HG03135 (cell line): ENCODE measurements at regions not wholly inside any gene's neighbourhood (a gene's known extent, or its start where the extent isn't known, plus 50 kb on each side); places are given as distances from the start of the nearest gene placed in this dataset.

Source experiments
- ATAC-seq: cut with Tn5 transposase; IDR thresholded peaks from one replicate; pipeline ENCODE4 v1.9.1; 2021; ENCODE audit warnings: mild to moderate bottlenecking, moderate library complexity; ENCODE audit not compliant: unreplicated experiment

DNA sequence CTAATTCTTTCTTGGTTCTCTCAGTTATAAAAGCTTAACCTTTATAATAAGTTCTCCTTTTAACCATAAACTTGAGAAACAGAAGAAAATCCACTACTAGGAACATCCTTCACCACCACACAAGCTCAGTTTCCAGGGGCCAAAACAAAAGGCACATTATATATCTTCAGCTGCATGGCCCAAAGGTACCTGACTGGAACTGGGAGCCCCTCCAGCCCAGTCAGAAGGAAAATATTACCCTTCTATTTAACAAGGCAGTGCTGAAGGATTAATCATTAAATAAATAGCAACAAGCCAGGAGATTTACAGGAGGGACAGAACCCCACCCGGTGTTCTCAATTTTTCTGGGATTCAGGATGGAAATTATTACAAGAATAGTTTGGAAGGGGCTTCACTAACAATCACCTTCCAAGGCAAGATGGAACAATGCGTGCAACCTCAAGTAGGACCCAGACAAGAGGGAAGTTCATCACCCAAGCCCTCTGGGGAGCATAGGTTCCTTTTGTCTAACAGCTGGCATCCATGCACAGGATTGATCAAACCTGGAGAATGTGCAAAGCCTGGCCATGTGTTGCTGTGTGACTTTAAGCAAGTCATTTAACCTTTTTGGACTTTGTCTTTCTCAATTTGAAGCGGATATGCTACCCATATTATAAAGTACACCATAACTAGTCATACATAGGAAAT lies 159.6 kb upstream of the SETBP1 start:
- ATAC-seq, result no peak

DNA sequence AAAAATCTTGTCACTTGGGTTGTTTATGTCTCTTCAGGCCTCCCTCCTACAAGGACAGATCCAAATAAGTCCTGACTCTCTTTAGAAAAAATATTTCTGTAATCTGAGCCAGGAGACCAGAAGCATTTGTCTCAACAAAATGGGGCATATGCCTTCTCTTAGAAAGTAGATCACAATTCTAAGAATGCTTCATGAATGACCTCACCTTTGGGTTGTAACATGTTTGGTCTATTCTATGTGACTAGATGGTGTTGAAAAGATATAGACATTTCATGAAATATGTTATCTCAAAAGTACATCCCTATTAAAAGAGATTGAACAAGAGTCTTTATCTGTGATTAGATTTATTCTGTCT lies 159.0 kb upstream of the SETBP1 start:
- no peak for ATAC-seq

DNA sequence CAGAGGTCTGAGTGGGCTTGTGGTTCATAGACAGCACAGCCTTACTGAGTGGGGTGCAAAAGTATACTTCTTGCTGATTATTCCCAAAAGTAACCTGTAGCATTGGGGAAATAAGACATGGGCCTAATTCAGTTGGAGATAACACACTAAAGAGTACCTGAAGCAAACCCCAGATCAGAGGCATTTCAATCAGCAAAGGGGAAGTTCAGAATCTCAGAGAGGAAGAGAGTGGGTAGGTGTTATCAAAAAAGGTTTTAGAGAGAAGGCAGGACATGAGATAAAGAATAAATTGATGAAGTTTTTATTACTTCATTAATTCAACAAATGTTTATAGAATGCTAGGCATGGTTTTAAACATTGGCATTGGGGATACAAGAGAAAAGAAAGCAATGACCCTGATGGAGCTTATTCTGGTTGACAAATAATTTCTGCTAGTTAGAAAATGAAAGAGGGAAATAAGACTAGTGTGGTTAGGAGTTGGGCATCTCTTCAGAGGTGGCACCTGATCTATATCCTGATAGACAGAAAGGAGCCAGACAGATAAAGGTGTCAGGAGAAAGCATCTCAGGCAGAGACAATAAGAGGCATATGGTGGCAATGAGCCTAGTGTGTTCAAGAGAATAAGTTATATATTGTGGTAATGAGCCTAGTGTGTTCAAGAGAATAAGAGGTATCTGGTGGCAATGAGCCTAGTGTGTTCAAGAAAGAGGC lies 153.8 kb upstream of the SETBP1 start:
- no peak for ATAC-seq

DNA sequence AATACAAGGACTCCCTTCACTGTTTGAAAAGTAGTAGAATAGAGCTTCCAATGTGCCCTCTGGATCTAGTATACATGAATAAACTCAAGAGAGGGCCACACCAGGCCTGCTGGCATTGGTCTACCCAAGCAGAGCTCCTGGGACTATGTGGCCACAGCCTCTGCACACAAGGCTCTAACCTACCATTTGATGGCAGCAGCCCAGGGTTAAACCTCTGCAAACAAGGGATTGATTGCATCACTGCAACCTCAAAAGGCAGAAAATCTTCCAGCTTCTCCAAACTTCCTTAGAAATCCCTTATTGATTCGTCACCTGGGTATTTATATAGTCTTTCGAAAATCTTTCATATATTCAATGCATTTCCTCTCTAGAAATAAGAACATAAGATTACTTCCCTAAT lies 147.6 kb upstream of the SETBP1 start:
- no peak for ATAC-seq

DNA sequence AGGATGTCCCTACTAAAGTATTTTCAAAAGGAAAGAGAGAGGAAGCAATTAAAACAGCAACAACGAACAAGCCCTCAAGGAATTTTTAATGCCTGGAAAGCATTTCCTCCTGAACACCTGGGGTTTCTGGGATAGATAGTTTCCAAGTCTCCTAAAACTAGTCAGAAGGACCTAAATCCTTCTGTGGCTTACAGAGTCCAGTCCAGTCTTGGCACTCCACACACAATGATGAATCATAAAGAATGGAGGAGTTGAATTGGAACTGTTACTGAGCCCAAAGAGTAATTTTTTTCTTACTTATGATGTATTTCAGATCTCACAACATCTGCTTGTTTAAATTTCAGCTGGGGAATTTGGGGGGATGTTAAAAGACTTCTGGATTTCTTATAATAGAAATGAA lies 144.6 kb upstream of the SETBP1 start:
- no peak for ATAC-seq

DNA sequence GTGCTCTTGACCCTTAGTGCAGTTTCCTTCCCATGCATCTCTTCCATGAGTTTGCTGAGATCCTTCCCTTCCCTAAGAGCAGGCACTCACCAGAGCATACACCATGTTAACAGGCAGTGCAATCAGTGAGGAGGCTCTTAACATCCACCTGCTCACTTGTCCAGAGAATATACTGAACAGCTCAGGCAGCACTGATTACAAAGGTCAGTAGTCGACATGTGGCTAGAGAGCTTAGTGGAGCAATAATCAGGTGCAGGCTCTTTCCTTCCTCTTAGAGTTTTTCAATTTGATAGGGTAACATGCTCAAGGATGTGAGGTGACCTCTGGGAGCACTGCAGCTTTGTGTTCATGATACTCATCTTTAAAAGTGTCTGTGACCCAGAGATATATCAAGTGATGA lies 144.1 kb upstream of the SETBP1 start:
- no peak for ATAC-seq

DNA sequence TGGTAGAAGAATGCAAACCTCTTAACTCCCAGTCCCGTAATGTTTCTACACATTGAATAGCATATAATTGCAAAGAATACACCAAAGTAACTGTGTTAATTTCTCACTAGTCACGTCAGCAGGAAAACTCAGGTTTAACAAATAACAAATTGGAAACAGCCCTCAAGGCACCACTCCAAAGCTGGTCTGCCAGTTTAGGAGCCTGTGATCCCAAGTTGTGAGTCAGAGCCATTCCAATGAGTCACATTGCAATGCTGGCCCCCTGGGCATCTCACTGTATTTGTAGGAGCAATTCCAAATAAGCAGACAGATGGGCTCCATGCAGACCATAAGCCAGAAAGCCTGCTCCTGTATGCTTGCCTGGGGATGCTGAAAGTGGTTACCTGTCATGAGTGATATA lies 143.2 kb upstream of the SETBP1 start:
- no peak for ATAC-seq

DNA sequence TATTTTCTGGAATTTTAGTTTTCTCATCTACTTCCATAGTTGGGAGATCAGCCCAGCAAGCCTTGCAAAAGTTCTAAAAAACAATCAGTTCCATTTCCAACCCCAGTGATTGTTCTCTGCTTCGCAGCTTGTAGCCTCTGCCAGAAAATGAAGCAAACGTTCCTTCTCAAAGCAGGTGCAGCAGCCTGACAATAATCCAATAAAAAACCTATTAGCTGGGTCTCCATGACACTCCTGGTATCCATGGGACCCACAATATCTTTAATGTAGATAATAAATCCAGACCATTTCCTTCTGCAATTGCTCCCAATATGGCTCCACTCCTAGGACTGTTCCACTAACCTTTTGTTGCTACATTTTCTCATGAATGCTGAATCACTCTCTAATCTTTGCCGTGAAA lies 140.8 kb upstream of the SETBP1 start:
- ATAC-seq, result no peak

DNA sequence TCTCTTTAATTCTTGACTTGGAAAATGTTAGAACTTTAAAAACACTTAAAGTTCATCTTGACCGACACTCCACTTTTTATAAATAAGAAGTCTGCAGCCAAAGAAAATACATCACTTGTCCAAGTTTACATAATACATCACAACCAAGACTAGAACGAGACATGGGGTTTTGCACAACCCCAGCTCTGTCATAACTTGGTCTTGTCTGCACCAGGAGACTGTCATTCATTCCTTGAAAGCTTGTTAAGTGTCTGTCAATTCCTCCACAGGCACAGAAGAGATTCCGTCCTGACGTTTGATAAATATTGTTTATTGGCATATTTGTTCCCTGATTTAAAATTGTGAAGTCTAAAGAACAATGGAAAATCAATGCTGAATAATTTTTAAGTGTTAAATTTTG lies 139.5 kb upstream of the SETBP1 start:
- no peak for ATAC-seq

DNA sequence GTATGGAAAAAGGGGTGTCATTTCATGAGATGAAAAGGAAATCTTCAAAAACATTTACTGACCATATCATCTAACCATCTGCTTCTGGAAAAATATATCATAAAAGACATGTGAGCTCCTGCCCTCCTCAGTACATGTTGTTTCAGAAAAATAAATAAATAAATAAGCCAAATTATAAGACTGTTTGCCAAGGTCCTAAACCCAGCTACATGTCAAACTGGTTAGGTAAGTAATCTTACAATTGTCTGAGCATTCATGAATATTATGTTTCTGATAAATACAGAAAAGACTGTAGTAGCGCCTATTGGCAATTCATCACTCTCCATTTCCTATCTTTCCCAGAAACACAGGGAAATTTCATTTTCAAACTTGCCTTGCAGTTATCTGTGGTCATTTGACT lies 138.9 kb upstream of the SETBP1 start:
- no peak for ATAC-seq

DNA sequence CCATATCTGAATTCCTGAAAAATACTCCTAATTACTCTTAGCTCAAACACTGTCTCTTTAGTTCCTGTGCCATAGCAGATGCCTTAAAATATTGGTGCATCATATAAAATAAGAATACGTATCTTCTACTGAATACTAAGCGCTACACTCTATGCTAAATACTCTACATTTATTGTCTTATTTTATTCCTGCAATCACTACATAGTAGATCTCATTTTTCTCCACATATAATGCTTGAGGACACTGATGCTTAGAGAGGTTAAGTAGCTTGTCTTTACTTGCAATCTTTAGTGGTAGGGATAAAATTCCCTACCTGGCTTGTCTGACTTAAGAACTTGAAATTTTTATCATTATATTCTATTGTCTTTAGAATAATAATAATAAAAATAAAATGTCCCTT lies 137.3 kb upstream of the SETBP1 start:
- ATAC-seq, result no peak

DNA sequence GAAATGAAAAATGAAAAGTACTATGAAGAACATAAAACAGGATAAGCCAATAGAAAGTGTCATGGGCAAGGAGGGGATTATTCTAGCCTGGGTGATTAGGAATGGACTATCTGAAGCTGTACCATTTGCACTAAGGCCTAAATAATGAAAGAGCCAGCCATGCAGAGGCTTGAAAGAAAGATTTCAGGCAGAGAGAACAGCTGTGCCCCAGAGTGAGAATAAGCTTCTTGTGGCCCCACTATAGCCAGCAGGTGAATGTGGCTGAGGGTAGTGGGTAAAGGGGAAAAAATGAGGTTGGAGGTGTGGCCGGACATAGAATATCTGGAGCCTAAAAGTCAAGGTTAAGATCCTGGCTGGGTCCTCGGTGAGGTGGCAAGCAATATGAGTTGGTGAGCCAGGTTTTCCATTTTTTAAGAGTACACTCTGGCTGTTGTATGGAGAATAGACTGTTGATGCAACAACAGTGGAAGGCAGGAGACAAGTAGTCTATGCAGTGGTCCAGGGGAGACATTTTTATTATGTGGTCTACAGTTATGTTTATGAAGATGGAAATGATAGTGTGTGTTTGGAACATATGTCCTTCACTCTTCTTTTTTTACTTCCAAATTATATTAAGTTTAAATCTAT lies 135.2 kb upstream of the SETBP1 start:
- ATAC-seq, result no peak

DNA sequence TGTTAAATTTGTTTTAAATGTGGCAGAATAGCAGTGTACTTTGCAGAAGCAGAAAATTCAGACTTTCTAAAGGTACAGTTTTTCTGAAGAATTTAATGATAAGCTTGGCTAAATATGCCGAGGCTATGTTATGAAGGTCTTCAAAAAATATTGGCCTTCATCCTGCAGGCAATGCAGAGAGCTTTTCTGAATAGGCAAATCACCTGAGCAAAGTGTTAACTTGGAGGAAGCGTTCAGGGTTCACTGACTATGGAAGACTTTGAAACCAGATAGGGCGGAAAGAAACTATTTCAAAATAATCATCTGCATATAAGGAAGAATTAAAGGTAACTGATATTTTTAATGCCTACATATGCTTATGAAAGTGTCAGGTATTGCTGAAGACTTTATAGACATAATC lies 133.7 kb upstream of the SETBP1 start:
- no peak for ATAC-seq

DNA sequence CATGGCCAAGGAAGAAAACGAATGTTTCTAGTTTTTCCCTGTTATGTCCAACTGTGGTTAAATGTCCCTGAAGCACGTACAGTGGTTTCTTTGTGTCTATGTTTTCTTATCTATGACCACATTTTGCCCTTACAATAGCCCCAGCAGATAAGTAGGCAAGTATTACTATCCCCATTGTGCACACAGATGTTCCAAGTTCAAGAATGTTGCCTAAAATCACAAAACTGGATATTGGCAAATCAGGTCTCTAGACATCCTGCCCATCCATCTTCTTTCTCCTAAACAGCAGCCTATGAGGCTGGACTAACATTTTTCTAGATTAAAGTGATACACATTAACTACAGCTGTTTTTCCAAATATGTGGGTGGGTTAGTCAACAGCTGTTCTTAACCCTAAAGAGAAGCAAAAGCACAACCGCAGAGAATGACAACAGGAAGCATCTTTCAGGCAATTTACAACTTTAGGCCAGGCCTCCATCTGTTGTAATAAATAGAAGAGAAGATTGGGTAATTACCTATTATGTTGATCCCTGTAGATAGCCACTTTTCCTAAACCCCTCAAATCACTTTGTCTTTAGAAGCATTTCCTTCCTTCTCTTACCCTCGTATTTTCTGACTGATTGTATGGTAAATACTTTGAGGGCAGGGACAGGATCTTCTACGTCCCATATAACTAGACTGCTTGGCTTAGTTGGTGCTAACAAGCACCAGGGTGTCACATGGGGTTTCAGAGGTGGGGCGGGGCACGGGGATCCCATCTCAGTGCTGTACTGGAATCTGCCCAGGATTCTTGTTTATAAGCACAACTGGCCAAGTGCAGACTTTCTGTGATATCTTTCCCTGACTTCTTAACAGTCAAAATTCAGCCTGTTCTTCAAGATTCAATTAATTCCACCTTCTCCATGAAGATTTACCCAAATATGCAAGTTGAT lies 132.1 kb upstream of the SETBP1 start:
- ATAC-seq, result no peak

DNA sequence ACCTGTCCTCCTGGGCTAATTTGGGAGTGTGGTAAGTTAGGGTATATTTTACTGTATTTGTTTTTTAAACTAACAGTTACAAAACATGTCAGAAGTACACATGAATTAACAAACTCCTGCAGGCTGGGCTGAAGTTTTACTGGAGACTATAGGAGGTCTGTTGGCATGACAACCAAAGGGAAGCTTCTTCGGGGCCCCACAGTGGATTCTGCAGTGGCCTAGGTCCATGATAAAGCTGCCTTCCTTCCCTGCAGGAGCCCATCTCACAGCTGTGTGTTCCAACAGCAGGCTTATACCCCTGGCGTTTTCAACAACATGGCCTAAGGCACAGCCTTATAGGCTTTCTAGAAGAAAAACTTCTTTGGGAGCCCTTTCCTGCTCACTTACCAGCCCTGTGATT lies 128.0 kb upstream of the SETBP1 start:
- ATAC-seq, result no peak

DNA sequence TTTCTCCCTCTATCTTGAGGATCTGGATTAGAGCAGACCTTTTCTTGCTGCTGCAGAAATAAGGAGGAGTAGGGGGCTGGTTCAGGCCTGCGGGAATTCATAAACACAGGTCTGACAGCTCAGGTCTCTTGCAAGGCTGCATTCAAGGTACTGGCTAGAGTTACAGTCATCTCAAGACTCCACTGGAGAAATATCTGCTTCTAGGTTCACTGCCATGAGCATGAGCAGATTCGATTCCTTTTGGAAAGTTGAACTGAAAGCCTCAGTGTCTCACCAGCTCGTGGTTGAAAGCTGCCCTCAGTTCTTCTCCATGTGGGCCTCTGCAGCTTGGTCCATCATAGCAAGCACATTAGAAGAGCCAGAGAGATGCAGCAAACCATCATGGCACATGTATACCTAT lies 124.4 kb upstream of the SETBP1 start:
- no peak for ATAC-seq

DNA sequence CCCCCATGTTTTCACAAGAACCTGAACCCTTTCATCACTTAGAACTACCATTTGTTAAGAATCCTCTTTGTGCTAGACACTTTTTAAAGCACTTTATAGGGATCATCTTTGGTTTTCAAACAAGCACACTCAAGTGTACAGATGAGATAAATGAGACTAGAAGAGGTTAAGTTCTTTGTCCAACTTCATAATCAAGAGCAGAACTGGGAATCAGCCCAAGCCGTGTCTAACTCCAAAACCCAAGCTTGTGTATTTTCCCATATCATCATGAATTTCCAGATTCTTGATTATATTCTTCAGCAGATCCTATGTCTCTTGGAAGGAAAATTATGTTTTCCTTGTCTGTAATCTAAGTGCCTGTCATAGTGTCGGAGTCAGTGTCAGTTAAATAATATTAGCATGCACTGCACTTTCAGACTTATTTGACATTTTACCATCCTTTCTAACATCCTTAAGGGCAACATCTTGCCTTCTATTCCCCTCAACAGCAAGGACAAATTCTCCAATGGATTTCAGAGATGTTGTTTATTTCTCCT lies 123.0 kb upstream of the SETBP1 start:
- no peak for ATAC-seq

DNA sequence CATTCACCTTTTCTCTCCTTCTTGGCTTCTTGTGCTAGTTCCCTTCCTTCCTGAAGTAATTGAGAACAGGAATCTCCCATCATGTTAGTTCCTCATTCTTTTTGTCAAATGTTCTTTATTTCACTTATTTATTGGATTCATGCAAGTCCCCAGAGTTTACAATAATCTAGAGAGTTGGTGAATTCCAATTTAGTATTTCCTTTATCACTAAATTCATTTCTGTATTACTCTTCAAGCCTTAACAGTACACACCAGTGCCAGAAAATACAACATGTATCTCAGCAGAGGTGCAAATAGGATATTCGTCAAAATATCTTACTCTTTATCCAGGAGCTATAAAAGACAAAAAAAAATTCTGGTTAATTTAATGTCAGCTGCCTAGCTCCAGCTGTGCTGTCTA lies 121.9 kb upstream of the SETBP1 start:
- no peak for ATAC-seq

DNA sequence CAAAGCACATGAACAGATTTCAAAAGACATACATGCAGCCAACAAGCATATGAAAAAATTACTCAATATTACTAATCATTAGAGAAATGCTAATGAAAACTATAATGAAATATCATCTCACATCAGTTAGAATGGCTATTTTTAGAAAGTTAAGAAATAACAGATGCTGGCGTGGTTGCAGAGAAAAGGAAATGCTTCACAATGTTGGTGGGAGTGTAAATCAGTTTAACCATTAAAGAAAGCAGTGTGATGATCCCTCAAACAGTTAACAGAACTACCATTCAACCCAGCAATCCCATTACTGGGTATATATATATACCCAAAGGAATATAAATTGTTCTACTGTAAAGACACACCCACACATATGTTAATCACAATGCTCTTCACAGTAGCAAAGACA lies 117.7 kb upstream of the SETBP1 start:
- no peak for ATAC-seq

DNA sequence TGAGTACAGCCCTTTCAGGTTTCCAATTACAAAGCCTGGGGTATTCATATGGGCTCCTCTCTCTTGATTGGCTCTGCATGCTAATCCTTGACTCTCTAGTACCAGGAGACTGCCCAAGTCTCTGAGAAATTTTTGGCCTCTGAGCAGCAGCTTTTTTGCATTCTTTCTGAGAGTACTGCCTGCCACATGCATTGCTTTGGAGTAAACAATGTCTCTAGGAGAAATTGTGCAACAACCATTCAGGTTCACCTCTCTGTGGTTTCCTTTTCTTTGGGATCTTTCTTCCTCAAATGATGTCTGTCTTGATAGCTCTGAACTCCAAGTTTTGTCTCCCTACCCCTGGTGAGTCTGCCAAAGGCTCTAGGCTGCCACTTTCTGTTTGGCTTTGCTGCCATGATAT lies 115.8 kb upstream of the SETBP1 start:
- ATAC-seq, result no peak

DNA sequence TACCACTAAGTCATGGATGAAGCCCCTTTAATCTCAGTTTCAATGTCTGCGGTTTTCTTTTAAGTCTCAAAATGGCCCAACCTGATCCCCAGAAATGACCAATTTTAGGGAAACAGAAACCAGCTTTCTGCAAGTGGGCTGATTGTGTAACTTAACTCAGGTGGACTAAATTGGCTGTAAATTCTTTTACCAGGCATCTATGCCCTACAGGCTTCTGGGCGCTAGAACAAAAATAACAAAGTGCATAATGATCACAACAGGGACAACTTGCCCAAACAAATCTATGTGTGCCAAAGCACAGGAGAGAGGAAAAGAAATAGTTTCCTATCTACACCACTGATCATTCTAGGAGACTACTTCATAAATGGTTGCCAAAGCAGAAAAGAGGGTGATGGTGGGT lies 112.3 kb upstream of the SETBP1 start:
- no peak for ATAC-seq
